ENCODE measurements at regions not wholly inside any gene's neighbourhood (a gene's known extent, or its start where the extent isn't known, plus 50 kb on each side); places are given as distances from the start of the nearest gene placed in this dataset.

DNA sequence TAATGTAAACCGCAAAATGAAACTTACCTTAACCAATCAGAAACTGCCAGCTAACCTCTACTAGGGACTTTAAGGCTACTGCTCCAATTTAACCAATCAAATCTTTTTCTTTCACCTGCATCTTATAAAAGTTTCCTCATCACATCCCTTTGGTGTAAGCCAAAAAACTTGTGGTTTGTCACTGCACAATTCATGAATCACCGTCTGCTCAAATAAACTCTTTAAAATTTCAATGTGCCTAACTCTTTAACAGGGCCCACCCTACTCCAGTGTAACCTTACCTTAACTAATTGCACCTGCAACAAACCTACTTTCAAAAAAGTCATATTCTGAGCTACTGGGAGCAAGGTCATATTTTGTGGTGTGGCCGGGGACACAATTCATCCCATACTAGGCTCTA, 172.2 kb upstream of the GRAMD2B start:
- TF ChIP-seq, protein P1, sequence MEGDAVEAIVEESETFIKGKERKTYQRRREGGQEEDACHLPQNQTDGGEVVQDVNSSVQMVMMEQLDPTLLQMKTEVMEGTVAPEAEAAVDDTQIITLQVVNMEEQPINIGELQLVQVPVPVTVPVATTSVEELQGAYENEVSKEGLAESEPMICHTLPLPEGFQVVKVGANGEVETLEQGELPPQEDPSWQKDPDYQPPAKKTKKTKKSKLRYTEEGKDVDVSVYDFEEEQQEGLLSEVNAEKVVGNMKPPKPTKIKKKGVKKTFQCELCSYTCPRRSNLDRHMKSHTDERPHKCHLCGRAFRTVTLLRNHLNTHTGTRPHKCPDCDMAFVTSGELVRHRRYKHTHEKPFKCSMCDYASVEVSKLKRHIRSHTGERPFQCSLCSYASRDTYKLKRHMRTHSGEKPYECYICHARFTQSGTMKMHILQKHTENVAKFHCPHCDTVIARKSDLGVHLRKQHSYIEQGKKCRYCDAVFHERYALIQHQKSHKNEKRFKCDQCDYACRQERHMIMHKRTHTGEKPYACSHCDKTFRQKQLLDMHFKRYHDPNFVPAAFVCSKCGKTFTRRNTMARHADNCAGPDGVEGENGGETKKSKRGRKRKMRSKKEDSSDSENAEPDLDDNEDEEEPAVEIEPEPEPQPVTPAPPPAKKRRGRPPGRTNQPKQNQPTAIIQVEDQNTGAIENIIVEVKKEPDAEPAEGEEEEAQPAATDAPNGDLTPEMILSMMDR (IDR thresholded peaks at IDR 0.05; ENCODE audit: unreplicated experiment): no peak
- H3K27ac Mint-ChIP-seq: no peak overlapping the region
- H3K9me3 Mint-ChIP-seq (ENCODE audit: low read depth): peaks cover 13% of the 10 kb centered on the region
- H3K4me3 Mint-ChIP-seq (ENCODE audit: low read depth): no peak overlapping the region
- peaks cover 12% of the 10 kb centered on the region for H3K4me1 Mint-ChIP-seq (ENCODE audit: low read depth)
- no peaks in the 10 kb centered on the region for H3K36me3 Mint-ChIP-seq (ENCODE audit: insufficient read depth)
- DNase-seq (ENCODE audit: low spot score, unreplicated experiment): no peak
- H3K27me3 Mint-ChIP-seq: no peaks in the 10 kb centered on the region

DNA sequence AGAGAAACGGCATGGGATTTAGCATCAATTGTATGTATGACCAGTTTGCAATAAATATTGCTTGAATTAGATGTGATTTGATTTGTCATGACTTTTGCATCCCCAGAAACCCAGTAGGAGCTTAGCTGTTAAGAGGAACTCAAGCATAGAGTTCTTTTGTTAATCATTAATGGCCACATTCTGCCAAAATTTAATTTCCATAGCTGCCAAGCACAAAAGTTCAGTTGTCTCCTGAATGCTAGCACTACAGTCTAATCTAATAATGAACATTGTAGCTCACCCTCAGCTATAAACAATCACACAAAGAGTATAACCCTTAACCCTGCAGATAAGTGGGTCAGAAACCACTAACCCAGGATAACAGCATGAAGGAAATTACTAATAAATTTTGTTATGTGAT, 169.8 kb upstream of the GRAMD2B start:
- TF ChIP-seq, protein P1 (IDR thresholded peaks at IDR 0.05; ENCODE audit: unreplicated experiment): no peak
- H3K36me3 Mint-ChIP-seq (ENCODE audit: insufficient read depth): no peaks in the 10 kb centered on the region
- no peak for DNase-seq (ENCODE audit: low spot score, unreplicated experiment)
- peaks cover 5% of the 10 kb centered on the region for H3K9me3 Mint-ChIP-seq (ENCODE audit: low read depth)
- H3K4me1 Mint-ChIP-seq (ENCODE audit: low read depth): peaks cover 11% of the 10 kb centered on the region
- no peaks in the 10 kb centered on the region for H3K27me3 Mint-ChIP-seq
- no peak overlapping the region for H3K27ac Mint-ChIP-seq
- no peak overlapping the region for H3K4me3 Mint-ChIP-seq (ENCODE audit: low read depth)

DNA sequence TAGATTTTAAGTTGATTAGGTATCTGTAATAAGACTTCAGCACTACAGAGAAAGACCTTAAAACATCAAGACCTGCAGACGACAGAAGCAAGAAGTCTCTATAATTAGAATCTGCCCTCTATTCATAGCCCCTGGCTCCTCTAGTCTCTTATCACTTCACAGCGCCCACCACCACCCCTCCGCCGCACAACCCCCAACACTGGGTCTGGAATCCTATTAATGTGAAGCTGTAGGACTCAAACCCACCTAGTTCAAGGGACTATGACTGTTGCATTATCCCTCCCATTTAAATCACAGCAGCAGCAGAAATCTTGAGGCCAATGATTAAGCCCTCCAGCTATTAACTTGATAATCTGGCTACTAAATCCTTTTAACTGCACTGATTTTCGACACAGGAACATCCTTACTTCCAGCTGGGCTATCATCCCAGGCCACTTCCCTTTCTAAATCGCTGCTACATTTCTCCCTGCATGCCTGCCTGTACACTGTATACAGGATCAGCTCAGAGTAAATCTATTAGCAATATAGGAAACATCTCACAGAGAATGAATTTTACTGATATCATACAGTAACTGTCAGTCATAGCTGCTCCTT, 159.5 kb upstream of the GRAMD2B start:
- TF ChIP-seq, protein P1 (IDR thresholded peaks at IDR 0.05; ENCODE audit: unreplicated experiment): no peak
- no peak for DNase-seq (ENCODE audit: low spot score, unreplicated experiment)
- peaks cover 3% of the 10 kb centered on the region for H3K36me3 Mint-ChIP-seq (ENCODE audit: insufficient read depth)
- H3K27ac Mint-ChIP-seq: no peak overlapping the region
- no peak overlapping the region for H3K4me3 Mint-ChIP-seq (ENCODE audit: low read depth)
- H3K27me3 Mint-ChIP-seq: peaks cover 6% of the 10 kb centered on the region
- H3K9me3 Mint-ChIP-seq (ENCODE audit: low read depth): peaks cover 30% of the 10 kb centered on the region
- peaks cover 2% of the 10 kb centered on the region for H3K4me1 Mint-ChIP-seq (ENCODE audit: low read depth)

DNA sequence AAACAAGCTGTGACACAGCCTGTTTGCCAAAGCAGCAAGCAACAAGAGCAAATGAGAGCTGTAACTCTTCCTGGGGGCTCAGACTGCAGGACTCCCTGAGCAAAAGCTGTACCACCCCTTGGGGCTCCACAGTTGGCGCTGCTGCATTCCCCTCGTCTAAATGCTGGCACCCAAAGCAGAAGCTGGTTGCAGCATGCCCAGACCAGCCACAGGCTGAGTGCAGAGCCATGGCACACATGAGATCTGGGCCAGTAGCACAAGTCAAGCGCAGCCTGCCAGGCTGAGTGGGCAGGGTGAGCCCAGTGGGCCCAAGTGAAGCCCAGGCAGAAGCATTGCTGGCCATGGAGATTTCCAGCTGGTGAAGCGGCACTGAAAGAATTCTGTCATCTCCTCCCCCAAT, 157.3 kb upstream of the GRAMD2B start:
- Mint-ChIP-seq H3K27me3 (peaks cover 6% of the 10 kb centered on the region), H3K4me3 (ENCODE audit: low read depth) (no peak overlapping the region), H3K4me1 (ENCODE audit: low read depth) (peaks cover 2% of the 10 kb centered on the region), H3K27ac (no peak overlapping the region), H3K36me3 (ENCODE audit: insufficient read depth) (peaks cover 1% of the 10 kb centered on the region), H3K9me3 (ENCODE audit: low read depth) (peaks cover 14% of the 10 kb centered on the region)
- TF ChIP-seq, protein P1 (IDR thresholded peaks at IDR 0.05; ENCODE audit: unreplicated experiment): no peak
- DNase-seq (ENCODE audit: low spot score, unreplicated experiment): no peak

DNA sequence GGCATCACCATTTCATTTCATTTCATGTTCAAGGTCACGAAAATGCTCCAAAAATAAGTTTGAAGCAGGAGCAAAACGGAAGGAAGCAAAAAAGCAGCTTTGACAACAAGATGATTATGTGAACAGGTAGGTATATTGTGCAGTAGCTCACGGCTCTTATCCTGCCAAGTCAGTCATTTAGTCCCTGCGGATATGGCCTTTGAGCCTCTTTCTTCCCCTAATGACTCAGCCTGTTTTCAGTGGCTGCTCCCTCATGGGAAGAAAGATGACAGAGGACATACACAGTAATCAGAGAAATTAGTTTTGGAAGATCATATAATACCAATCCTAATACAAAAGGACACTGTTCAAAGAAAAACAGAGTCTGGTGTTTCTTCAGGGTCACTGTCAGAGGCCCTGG, 155.8 kb upstream of the GRAMD2B start:
- Mint-ChIP-seq H3K4me3 (ENCODE audit: low read depth) (no peak overlapping the region), H3K4me1 (ENCODE audit: low read depth) (peaks cover 2% of the 10 kb centered on the region), H3K9me3 (ENCODE audit: low read depth) (no peaks in the 10 kb centered on the region), H3K36me3 (ENCODE audit: insufficient read depth) (no peaks in the 10 kb centered on the region), H3K27me3 (peaks cover 12% of the 10 kb centered on the region), H3K27ac (no peak overlapping the region)
- TF ChIP-seq, protein P1 (IDR thresholded peaks at IDR 0.05; ENCODE audit: unreplicated experiment): no peak
- no peak for DNase-seq (ENCODE audit: low spot score, unreplicated experiment)
